GM12873 (cell line): ENCODE measurements at regions not wholly inside any gene's neighbourhood (a gene's known extent, or its start where the extent isn't known, plus 50 kb on each side); places are given as distances from the start of the nearest gene placed in this dataset.

Experiments
- CTCF ChIP-seq: IDR thresholded peaks from 2 replicates; pipeline ENCODE4 v1.5.1; 2012; ENCODE audit warnings: low read depth, mild to moderate bottlenecking, moderate library complexity, low read length, control low read depth; ENCODE audit not compliant: insufficient read depth; ENCODE audit errors: missing control alignments

GRCh38 chr7:145134377-145134776 is 298.5 kb upstream of the TPK1 start:
- no peak for TF ChIP-seq CTCF

- TF ChIP-seq CTCF, result no peak
These were observed 287.6 kb upstream of the TPK1 start for GRCh38 chr7:145123502-145123901.

- no peak for TF ChIP-seq CTCF
These were observed 270.1 kb upstream of the TPK1 start for GRCh38 chr7:145106001-145106400.

- no peak for TF ChIP-seq CTCF
These were observed 269.7 kb upstream of the TPK1 start for GRCh38 chr7:145105561-145105960.

- no peak for TF ChIP-seq CTCF
These were observed 268.5 kb upstream of the TPK1 start for GRCh38 chr7:145104400-145104799.

GRCh38 chr7:145092766-145093165 is 256.9 kb upstream of the TPK1 start:
- no peak for TF ChIP-seq CTCF

GRCh38 chr7:145088111-145088745 is 252.4 kb upstream of the TPK1 start:
- no peak for TF ChIP-seq CTCF
